NCI-H345 (cell line): ENCODE measurements at regions not wholly inside any gene's neighbourhood (a gene's known extent, or its start where the extent isn't known, plus 50 kb on each side); places are given as distances from the start of the nearest gene placed in this dataset.
"Not testable (repeated sequence)": the region's sequence is repeated elsewhere in the genome, so short reads cannot be mapped to it uniquely, and the experiment has no call there.

Experiments used
- DNase-seq: peaks from one replicate; lab custom pipeline; 2025; lab: John Stamatoyannopoulos, UW

GRCh38 chr17:71777048-71777640 lies 343.7 kb upstream of the SOX9 start:
- DNase-seq, result no peak

GRCh38 chr17:71779482-71779881 lies 341.3 kb upstream of the SOX9 start:
- DNase-seq, result no peak

- DNase-seq, result no peak
Observed at GRCh38 chr17:71780596-71780995, 340.2 kb upstream of the SOX9 start.

GRCh38 chr17:71782021-71782420 lies 338.8 kb upstream of the SOX9 start:
- DNase-seq, result not testable (repeated sequence)

GRCh38 chr17:71790791-71791190 lies 330.0 kb upstream of the SOX9 start:
- DNase-seq, result no peak

GRCh38 chr17:71791311-71791710 lies 329.5 kb upstream of the SOX9 start:
- no peak for DNase-seq

- no peak for DNase-seq
Observed at GRCh38 chr17:71792966-71793365, 327.9 kb upstream of the SOX9 start.

GRCh38 chr17:71793518-71793917 lies 327.3 kb upstream of the SOX9 start:
- DNase-seq, result no peak

- no peak for DNase-seq
Observed at GRCh38 chr17:71798701-71799100, 322.1 kb upstream of the SOX9 start.

GRCh38 chr17:71799657-71800056 lies 321.2 kb upstream of the SOX9 start:
- no peak for DNase-seq

GRCh38 chr17:71801301-71801700 lies 319.5 kb upstream of the SOX9 start:
- DNase-seq, result no peak

- DNase-seq, result no peak
Observed at GRCh38 chr17:71802663-71803062, 318.2 kb upstream of the SOX9 start.

GRCh38 chr17:71803656-71804284 lies 317.1 kb upstream of the SOX9 start:
- no peak for DNase-seq

GRCh38 chr17:71809537-71809936 lies 311.3 kb upstream of the SOX9 start:
- DNase-seq, result no peak

- DNase-seq, result not testable (repeated sequence)
Observed at GRCh38 chr17:71813861-71814260, 307.0 kb upstream of the SOX9 start.

- no peak for DNase-seq
Observed at GRCh38 chr17:71821511-71821910, 299.3 kb upstream of the SOX9 start.

GRCh38 chr17:71824671-71825070 lies 296.1 kb upstream of the SOX9 start:
- DNase-seq, result no peak

- no peak for DNase-seq
Observed at GRCh38 chr17:71825687-71826086, 295.1 kb upstream of the SOX9 start.

- DNase-seq, result peak; percentile 85
Observed at GRCh38 chr17:71828182-71828596, 292.6 kb upstream of the SOX9 start.

GRCh38 chr17:71830866-71831265 lies 290.0 kb upstream of the SOX9 start:
- no peak for DNase-seq

GRCh38 chr17:71842986-71843385 lies 277.8 kb upstream of the SOX9 start:
- DNase-seq, result no peak

GRCh38 chr17:71845337-71845736 lies 275.5 kb upstream of the SOX9 start:
- no peak for DNase-seq

GRCh38 chr17:71846561-71847110 lies 274.2 kb upstream of the SOX9 start:
- DNase-seq, result no peak
